RWPE1 (cell line): ENCODE measurements at regions not wholly inside any gene's neighbourhood (a gene's known extent, or its start where the extent isn't known, plus 50 kb on each side); places are given as distances from the start of the nearest gene placed in this dataset.

Source experiments
- CTCF ChIA-PET: fragments of 350-600 bp; sonication (Branson Sonifier 250); formaldehyde crosslinking; extraction: SDS; loops from one replicate; lab custom pipeline; 2021; lab: Yijun Ruan, JAX
- POLR2A ChIA-PET: fragments of 400-600 bp; formaldehyde crosslinking; extraction: SDS; loops from one replicate; lab custom pipeline; 2020; ENCODE audit warnings: antibody characterized with exemption; ENCODE audit not compliant: low non-redundant PET; lab: Yijun Ruan, JAX
- DNase-seq: peaks from one replicate; pipeline ENCODE4 v3.0.0; 2012; ENCODE audit warnings: low spot score
- H3K27ac ChIP-seq: fragments of 450-650 bp; 2 replicates; pipeline ENCODE4 v1.5.1; 2017
- CTCF ChIP-seq: fragments of 450-650 bp; conservative IDR thresholded peaks from 2 replicates; pipeline ENCODE4 v1.5.1; 2017; ENCODE audit warnings: low read depth, mild to moderate bottlenecking

DNA sequence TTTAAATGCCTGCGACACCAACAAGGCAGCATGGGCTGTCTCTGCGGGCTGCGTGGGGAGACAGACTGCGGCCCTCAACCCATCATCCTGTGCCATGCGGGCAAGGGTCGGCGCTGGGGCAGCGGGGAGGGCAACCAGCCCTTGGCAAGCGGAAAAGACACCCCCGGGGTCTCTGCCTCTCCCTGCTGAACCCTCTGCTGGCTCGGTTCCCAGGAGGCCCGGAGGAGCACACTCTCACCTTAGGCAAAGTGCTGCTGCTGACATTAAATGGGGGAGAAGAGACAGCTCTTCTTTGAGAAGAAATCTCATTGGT, 129.6 kb upstream of the PPP1R26 start:
- no peak overlapping the region for H3K27ac ChIP-seq
- no peak for DNase-seq
- TF ChIP-seq CTCF = no peak
- POLR2A ChIA-PET = no interaction called here
- CTCF ChIA-PET = interaction anchor here (2.2 kb wide), 1 partner anchor 264 kb away, joined by 6 read pairs; no protein-coding TSS in a partner anchor

DNA sequence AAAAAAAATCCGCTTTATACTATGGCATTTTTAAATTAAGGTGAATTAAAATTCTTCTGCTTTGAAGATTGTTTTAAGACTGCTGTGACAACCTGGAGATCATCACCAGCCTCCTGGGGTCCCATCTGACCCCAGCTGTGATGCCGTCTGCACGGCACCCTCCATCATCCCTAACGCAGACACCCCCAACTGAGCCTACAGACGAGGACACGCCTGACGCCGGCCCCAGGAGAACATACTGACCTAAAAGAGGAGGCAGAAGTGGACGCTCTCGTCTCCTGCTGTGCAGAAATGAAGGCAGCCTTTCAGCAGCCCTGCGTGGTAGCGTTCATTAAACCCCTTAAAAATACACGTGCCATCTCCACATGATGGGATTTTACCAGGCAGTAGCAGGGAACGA, 125.6 kb upstream of the PPP1R26 start:
- ChIA-PET POLR2A (no interaction called here), CTCF (no interaction called here)
- no peak overlapping the region for H3K27ac ChIP-seq
- TF ChIP-seq CTCF = no peak
- DNase-seq = no peak

- H3K27ac ChIP-seq = no peak overlapping the region
- no peak for DNase-seq
- TF ChIP-seq CTCF = no peak
- ChIA-PET CTCF (interaction anchor here (0.6 kb wide), 1 partner anchor 162 kb away, joined by 3 read pairs; no protein-coding TSS in a partner anchor), POLR2A (no interaction called here)
Observed at GRCh38 chr9:135355521-135356011, 124.0 kb upstream of the PPP1R26 start.

- CTCF ChIA-PET = no interaction called here
- POLR2A ChIA-PET = no interaction called here
- DNase-seq = no peak
- no peak overlapping the region for H3K27ac ChIP-seq
- no peak for TF ChIP-seq CTCF
Observed at GRCh38 chr9:135356021-135356420, 123.6 kb upstream of the PPP1R26 start.

DNA sequence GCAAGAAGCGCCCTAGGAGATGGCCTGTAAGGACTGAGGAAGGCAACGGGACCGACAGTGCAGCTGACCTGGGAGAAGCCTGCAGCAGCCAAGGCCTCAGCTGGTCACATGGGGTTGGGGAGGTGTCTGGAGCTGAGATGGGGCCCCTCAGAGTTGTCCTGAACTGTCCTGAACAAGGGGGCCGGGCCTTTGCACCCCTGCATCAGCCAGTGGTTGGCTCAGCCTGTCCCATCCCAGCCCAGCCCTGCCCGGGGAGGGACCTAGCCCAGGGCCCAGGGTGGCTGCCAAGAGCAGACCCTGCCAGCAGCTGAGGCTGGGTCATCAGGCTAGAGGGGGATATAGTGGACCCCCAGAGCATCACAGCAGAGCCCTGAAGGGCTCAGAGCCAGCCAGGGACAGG, 122.8 kb upstream of the PPP1R26 start:
- CTCF ChIA-PET = no interaction called here
- DNase-seq = no peak
- POLR2A ChIA-PET = no interaction called here
- H3K27ac ChIP-seq = no peak overlapping the region
- no peak for TF ChIP-seq CTCF

GRCh38 chr9:135357863-135358551, 121.6 kb upstream of the PPP1R26 start:
- no peak for DNase-seq
- no peak overlapping the region for H3K27ac ChIP-seq
- POLR2A ChIA-PET = no interaction called here
- no peak for TF ChIP-seq CTCF
- CTCF ChIA-PET = interaction anchor here (0.6 kb wide), 1 partner anchor 109 kb away, joined by 3 read pairs; no protein-coding TSS in a partner anchor
